RWPE2 (cell line): ENCODE measurements at regions not wholly inside any gene's neighbourhood (a gene's known extent, or its start where the extent isn't known, plus 50 kb on each side); places are given as distances from the start of the nearest gene placed in this dataset.
"Not testable (repeated sequence)": the region's sequence is repeated elsewhere in the genome, so short reads cannot be mapped to it uniquely, and the experiment has no call there.

ENCODE experiments used
- ATAC-seq: fragments of 200-7000 bp; cut with Tn5 transposase; 3 replicates; pipeline ENCODE4 v1.9.1; 2021; ENCODE audit warnings: low read depth
- DNase-seq: peaks from one replicate; pipeline ENCODE4 v3.0.0-alpha.2; 2020; ENCODE audit warnings: low spot score
- H3K27ac ChIP-seq: fragments of 450-650 bp; 2 replicates; pipeline ENCODE4 v1.5.1; 2017; ENCODE audit warnings: mild to moderate bottlenecking; ENCODE audit not compliant: poor library complexity, severe bottlenecking
- H3K27me3 ChIP-seq: fragments of 250-450 bp; sonication (Bioruptor Pico); 2 replicates; pipeline ENCODE4 v1.5.1; 2021; ENCODE audit warnings: mild to moderate bottlenecking, moderate library complexity; ENCODE audit not compliant: insufficient read depth, poor library complexity, severe bottlenecking
- H3K36me3 ChIP-seq: fragments of 250-450 bp; sonication (Bioruptor Pico); 2 replicates; pipeline ENCODE4 v1.5.1; 2020; ENCODE audit warnings: low read depth, mild to moderate bottlenecking, moderate library complexity
- H3K4me1 ChIP-seq: fragments of 250-450 bp; sonication (Bioruptor Pico); 2 replicates; pipeline ENCODE4 v1.5.1; 2021; ENCODE audit warnings: mild to moderate bottlenecking, moderate library complexity; ENCODE audit not compliant: insufficient read depth, poor library complexity, severe bottlenecking
- H3K4me3 ChIP-seq: fragments of 250-450 bp; sonication (Bioruptor Pico); 2 replicates; pipeline ENCODE4 v1.5.1; 2021; ENCODE audit warnings: mild to moderate bottlenecking, moderate library complexity; ENCODE audit not compliant: severe bottlenecking
- H3K9me3 ChIP-seq: fragments of 250-450 bp; sonication (Bioruptor Pico); 2 replicates; pipeline ENCODE4 v1.5.1; 2021; ENCODE audit warnings: mild to moderate bottlenecking, moderate library complexity; ENCODE audit not compliant: severe bottlenecking
- CTCF ChIP-seq: fragments of 450-650 bp; IDR thresholded peaks from one replicate; pipeline ENCODE4 v1.5.1; 2017; ENCODE audit warnings: mild to moderate bottlenecking, moderate library complexity; ENCODE audit not compliant: poor library complexity, severe bottlenecking

GRCh38 chr10:120047926-120048325 lies 155.4 kb downstream of the SEC23IP start:
- TF ChIP-seq CTCF, result no peak
- Histone ChIP-seq H3K4me3 (no peak overlapping the region), H3K36me3 (no peaks in the 10 kb centered on the region), H3K27me3 (no peaks in the 10 kb centered on the region), H3K27ac (no peak overlapping the region), H3K9me3 (no peaks in the 10 kb centered on the region), H3K4me1 (peaks cover 4% of the 10 kb centered on the region)
- DNase-seq (no peak), ATAC-seq (no peak)

GRCh38 chr10:120048391-120048790 lies 155.9 kb downstream of the SEC23IP start:
- Histone ChIP-seq H3K27ac (no peak overlapping the region), H3K9me3 (no peaks in the 10 kb centered on the region), H3K4me3 (no peak overlapping the region), H3K27me3 (no peaks in the 10 kb centered on the region), H3K4me1 (peaks cover 4% of the 10 kb centered on the region), H3K36me3 (no peaks in the 10 kb centered on the region)
- TF ChIP-seq CTCF, result no peak
- DNase-seq (no peak), ATAC-seq (peak; percentile 88)

- H3K27me3 ChIP-seq, result no peaks in the 10 kb centered on the region
- no peaks in the 10 kb centered on the region for H3K36me3 ChIP-seq
- TF ChIP-seq CTCF, result no peak
- peaks cover 4% of the 10 kb centered on the region for H3K4me1 ChIP-seq
- no peak overlapping the region for H3K27ac ChIP-seq
- H3K9me3 ChIP-seq, result no peaks in the 10 kb centered on the region
- H3K4me3 ChIP-seq, result no peak overlapping the region
- DNase-seq (no peak), ATAC-seq (no peak)
Observed at GRCh38 chr10:120051671-120052070, 159.1 kb downstream of the SEC23IP start.

- no peaks in the 10 kb centered on the region for H3K9me3 ChIP-seq
- DNase-seq (no peak), ATAC-seq (no peak)
- TF ChIP-seq CTCF, result no peak
- peaks cover 4% of the 10 kb centered on the region for H3K4me1 ChIP-seq
- H3K27ac ChIP-seq, result no peak overlapping the region
- no peaks in the 10 kb centered on the region for H3K27me3 ChIP-seq
- H3K36me3 ChIP-seq, result no peaks in the 10 kb centered on the region
- H3K4me3 ChIP-seq, result no peak overlapping the region
Observed at GRCh38 chr10:120052964-120053702, 160.6 kb downstream of the SEC23IP start.

- not testable (repeated sequence) for ATAC-seq, DNase-seq, H3K4me3 ChIP-seq, H3K27me3 ChIP-seq, H3K27ac ChIP-seq, H3K9me3 ChIP-seq, H3K36me3 ChIP-seq, H3K4me1 ChIP-seq
Observed at GRCh38 chr10:120059790-120060189, 167.3 kb downstream of the SEC23IP start.
